A673 (cell line): ENCODE measurements at regions not wholly inside any gene's neighbourhood (a gene's known extent, or its start where the extent isn't known, plus 50 kb on each side); places are given as distances from the start of the nearest gene placed in this dataset.

Experiments used
- BruUV-seq: library from RNA; stranded (reverse); fragments of 400-500 nt; replicated peaks from 2 replicates; lab custom pipeline; 2021; lab: Mats Ljungman, UMichigan
- CTCF ChIA-PET: fragments of 300-600 bp; sonication (Branson Sonifier 250); formaldehyde crosslinking; loops from one replicate; lab custom pipeline; 2022; ENCODE audit warnings: antibody characterized with exemption; lab: Charles Lee
- POLR2A ChIA-PET: fragments of 300-600 bp; sonication (Branson Sonifier 250); formaldehyde crosslinking; loops from one replicate; lab custom pipeline; 2022; ENCODE audit warnings: antibody characterized with exemption; ENCODE audit not compliant: low non-redundant PET; lab: Charles Lee
- DNase-seq: peaks from one replicate; pipeline ENCODE4 v3.0.0-alpha.2; 2015; ENCODE audit warnings: low spot score
- H3K27ac ChIP-seq: fragments of 200-600 bp; sonication (generic); 2 replicates; pipeline ENCODE4 v1.5.1; 2016; ENCODE audit warnings: mixed run types, low read depth, mild to moderate bottlenecking, mixed read lengths, antibody characterized with exemption, low read length; ENCODE audit not compliant: poor library complexity, severe bottlenecking
- H3K27me3 ChIP-seq: fragments of 200-600 bp; sonication (generic); replicated peaks from 2 replicates; pipeline ENCODE4 v1.6.1; 2017; ENCODE audit warnings: mixed run types, low read depth, mild to moderate bottlenecking, mixed read lengths, antibody characterized with exemption, low read length; ENCODE audit not compliant: insufficient read depth, poor library complexity
- H3K36me3 ChIP-seq: fragments of 200-600 bp; sonication (generic); 2 replicates; pipeline ENCODE4 v1.6.1; 2016; ENCODE audit warnings: mixed run types, mild to moderate bottlenecking, mixed read lengths, antibody characterized with exemption, low read length; ENCODE audit not compliant: insufficient read depth, poor library complexity, severe bottlenecking
- H3K4me1 ChIP-seq: fragments of 200-600 bp; sonication (generic); 2 replicates; pipeline ENCODE4 v1.6.1; 2017; ENCODE audit warnings: mixed run types, mild to moderate bottlenecking, mixed read lengths, antibody characterized with exemption, low read length; ENCODE audit not compliant: insufficient read depth, poor library complexity, severe bottlenecking
- H3K4me3 ChIP-seq: fragments of 200-600 bp; sonication (generic); 2 replicates; pipeline ENCODE4 v1.5.1; 2016; ENCODE audit warnings: low read depth, mixed run types, mild to moderate bottlenecking, mixed read lengths, low read length; ENCODE audit not compliant: poor library complexity, severe bottlenecking
- H3K9me3 ChIP-seq: fragments of 200-600 bp; sonication (generic); 2 replicates; pipeline ENCODE4 v1.6.1; 2016; ENCODE audit warnings: mixed run types, low read depth, mild to moderate bottlenecking, mixed read lengths, antibody characterized with exemption, low read length; ENCODE audit not compliant: poor library complexity, severe bottlenecking
- EZH2 ChIP-seq: fragments of 200-600 bp; sonication (generic); IDR thresholded peaks from 2 replicates; pipeline ENCODE4 v1.6.1; 2017; ENCODE audit warnings: borderline replicate concordance, low read depth, mild to moderate bottlenecking, mixed read lengths, antibody characterized with exemption, low read length; ENCODE audit not compliant: poor library complexity, severe bottlenecking
- intact Hi-C: fragments of 100-400 bp; cut with micrococcal nuclease; formaldehyde crosslinking; loops from one replicate; pipeline ENCODE4 v1.10.0; 2022; ENCODE audit not compliant: unreplicated experiment
- TF ChIP-seq, protein P1 (sequence below): fragments of 300-800, 200-600 bp; sonication (generic); conservative IDR thresholded peaks from 2 replicates; pipeline ENCODE4 v1.5.1; 2017; ENCODE audit warnings: low read depth, mild to moderate bottlenecking, antibody characterized with exemption, low read length, moderate library complexity, mixed read lengths

DNA sequence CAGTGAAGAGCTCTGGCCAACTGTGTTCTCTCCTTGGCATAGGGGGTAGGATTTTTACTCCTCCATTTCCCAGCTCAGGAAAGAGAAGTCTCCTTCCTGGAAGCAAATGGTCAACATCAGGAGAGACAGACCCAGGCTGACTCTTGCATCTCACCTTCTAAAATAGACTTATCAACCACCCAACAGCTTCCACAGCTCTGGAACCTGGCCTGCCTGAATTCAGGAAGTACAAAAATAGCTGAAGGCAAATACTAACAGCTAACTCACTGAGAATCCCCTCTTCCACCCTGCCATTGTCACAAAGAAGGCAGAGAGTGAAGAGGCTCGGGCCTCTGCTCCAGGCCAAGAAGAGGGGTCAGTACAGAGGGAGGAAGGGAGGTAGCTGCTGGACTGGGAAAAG lies 213.6 kb downstream of the NXPE2 start:
- Histone ChIP-seq H3K4me1 (no peaks in the 10 kb centered on the region), H3K4me3 (no peak overlapping the region), H3K9me3 (no peaks in the 10 kb centered on the region), H3K27ac (no peak overlapping the region), H3K36me3 (no peaks in the 10 kb centered on the region), H3K27me3 (no peaks in the 10 kb centered on the region)
- POLR2A ChIA-PET: no interaction called here
- intact Hi-C loops: no loop called here
- TF ChIP-seq, protein P1, sequence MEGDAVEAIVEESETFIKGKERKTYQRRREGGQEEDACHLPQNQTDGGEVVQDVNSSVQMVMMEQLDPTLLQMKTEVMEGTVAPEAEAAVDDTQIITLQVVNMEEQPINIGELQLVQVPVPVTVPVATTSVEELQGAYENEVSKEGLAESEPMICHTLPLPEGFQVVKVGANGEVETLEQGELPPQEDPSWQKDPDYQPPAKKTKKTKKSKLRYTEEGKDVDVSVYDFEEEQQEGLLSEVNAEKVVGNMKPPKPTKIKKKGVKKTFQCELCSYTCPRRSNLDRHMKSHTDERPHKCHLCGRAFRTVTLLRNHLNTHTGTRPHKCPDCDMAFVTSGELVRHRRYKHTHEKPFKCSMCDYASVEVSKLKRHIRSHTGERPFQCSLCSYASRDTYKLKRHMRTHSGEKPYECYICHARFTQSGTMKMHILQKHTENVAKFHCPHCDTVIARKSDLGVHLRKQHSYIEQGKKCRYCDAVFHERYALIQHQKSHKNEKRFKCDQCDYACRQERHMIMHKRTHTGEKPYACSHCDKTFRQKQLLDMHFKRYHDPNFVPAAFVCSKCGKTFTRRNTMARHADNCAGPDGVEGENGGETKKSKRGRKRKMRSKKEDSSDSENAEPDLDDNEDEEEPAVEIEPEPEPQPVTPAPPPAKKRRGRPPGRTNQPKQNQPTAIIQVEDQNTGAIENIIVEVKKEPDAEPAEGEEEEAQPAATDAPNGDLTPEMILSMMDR: no peak
- TF ChIP-seq EZH2: no peak
- no TSS peak for BruUV-seq
- DNase-seq: no peak
- CTCF ChIA-PET: interaction anchor here (0.6 kb wide), 1 partner anchor 968 kb away, joined by 10 read pairs; no protein-coding TSS in a partner anchor

DNA sequence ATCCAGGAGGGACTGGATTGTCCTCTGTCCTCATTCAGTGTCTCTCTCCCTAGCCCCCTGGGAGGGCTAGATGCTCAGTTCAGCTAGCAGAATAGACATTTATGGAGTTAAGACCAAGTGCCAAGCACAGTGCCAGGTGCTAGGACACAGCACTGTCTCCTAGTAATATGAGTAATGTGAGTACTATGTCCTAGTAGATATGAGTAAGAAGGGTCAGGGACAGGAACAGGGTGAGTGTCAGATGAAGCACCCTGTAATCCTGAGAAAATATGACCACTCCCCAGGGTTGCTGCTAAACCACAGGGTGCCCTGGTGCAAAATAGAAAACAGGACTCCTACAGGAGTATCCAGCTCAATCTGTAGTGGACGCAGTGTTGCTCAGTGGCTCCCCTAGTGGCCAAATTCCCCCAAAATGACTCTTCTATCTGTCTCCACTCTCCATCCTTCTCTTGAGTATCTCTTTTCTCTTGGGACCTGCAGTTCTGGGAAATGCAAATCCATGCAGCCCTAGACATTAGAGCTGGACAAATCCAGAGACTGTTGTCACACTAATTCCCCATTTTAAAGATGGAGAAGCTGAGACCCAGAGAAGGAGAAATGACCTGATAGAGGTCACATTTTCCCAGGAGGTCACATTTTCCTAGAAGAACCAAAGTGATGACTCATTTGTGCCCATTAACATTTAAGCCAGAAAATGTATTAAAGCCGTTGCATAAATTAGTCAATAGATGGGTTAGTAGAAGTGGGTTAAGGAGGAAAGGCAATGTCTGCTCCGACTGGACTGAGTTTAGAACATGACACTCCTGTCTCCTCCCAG lies 214.3 kb downstream of the NXPE2 start:
- peak; percentile 23 for DNase-seq
- ChIA-PET POLR2A (no interaction called here), CTCF (interaction anchor here (0.6 kb wide), 1 partner anchor 967 kb away, joined by 10 read pairs; no protein-coding TSS in a partner anchor)
- H3K9me3 ChIP-seq: no peaks in the 10 kb centered on the region
- no peak overlapping the region for H3K27ac ChIP-seq
- no peaks in the 10 kb centered on the region for H3K36me3 ChIP-seq
- no TSS peak for BruUV-seq
- H3K4me3 ChIP-seq: no peak overlapping the region
- no peak for TF ChIP-seq EZH2
- TF ChIP-seq, protein P1: peak; percentile 70
- intact Hi-C loops: no loop called here
- H3K4me1 ChIP-seq: no peaks in the 10 kb centered on the region
- H3K27me3 ChIP-seq: no peaks in the 10 kb centered on the region

DNA sequence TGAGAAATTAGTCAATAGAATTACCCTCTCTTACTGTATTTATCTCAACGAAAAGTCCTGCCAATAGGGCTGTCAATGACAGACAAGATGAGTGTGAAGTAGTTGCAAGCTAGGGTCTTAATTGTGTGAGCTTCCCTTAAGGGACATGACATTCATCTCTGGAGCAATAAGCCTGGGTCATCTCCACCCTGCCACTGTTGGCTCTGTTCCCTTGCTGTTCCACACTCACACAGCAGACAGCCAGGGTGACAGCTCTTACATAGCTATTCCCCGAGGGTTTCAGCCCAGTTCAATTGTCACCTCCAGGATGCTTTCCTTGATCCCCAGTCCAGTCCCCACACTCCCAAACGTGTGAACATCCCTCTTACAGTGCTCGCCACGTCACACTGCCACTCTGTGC lies 215.0 kb downstream of the NXPE2 start:
- POLR2A ChIA-PET: no interaction called here
- DNase-seq: no peak
- BruUV-seq: no TSS peak
- Histone ChIP-seq H3K27ac (no peak overlapping the region), H3K4me3 (no peak overlapping the region), H3K27me3 (no peaks in the 10 kb centered on the region), H3K4me1 (no peaks in the 10 kb centered on the region), H3K9me3 (no peaks in the 10 kb centered on the region), H3K36me3 (no peaks in the 10 kb centered on the region)
- TF ChIP-seq EZH2: no peak
- TF ChIP-seq, protein P1: no peak
- intact Hi-C loops: no loop called here
- CTCF ChIA-PET: no interaction called here
